ENCODE measurements at regions not wholly inside any gene's neighbourhood (a gene's known extent, or its start where the extent isn't known, plus 50 kb on each side); places are given as distances from the start of the nearest gene placed in this dataset.

DNA sequence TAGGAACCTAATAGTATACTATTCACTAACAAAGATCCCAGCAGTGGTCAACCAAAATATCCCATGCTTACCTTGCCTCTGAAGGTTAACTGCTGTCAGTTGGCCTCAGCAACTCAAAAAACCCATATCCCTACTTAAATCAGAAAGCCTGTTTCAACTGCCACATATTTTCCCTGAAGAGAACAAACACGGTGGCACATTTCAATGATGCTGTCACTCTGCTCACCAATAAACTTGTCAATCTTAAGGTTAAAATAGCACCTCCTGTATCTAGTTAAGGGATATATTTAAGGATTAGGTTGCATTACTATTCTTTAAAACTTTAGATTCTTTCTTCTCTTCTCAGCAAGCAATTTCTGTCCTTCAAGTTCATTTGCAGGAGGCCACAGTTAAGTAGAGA lies 986.9 kb downstream of the CDH18 start:
- in situ Hi-C loops (cut with MboI; ENCODE audit: low sequenced_read_pairs) (no loop called here), intact Hi-C loops (cut with micrococcal nuclease) (no loop called here), dilution Hi-C loops (cut with HindIII; ENCODE audit: low sequenced_read_pairs, unreplicated experiment) (no loop called here)
- no peak for TF ChIP-seq MAZ (IDR thresholded peaks at IDR 0.05; ENCODE audit: borderline replicate concordance, low read depth, low read length)
- no peak for TF ChIP-seq FOS (IDR thresholded peaks at IDR 0.05; ENCODE audit: low read depth, low read length)
- TF ChIP-seq, protein P1, sequence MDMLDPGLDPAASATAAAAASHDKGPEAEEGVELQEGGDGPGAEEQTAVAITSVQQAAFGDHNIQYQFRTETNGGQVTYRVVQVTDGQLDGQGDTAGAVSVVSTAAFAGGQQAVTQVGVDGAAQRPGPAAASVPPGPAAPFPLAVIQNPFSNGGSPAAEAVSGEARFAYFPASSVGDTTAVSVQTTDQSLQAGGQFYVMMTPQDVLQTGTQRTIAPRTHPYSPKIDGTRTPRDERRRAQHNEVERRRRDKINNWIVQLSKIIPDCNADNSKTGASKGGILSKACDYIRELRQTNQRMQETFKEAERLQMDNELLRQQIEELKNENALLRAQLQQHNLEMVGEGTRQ (IDR thresholded peaks at IDR 0.05; ENCODE audit: low read depth, low read length) = no peak
- TF ChIP-seq, protein P2, sequence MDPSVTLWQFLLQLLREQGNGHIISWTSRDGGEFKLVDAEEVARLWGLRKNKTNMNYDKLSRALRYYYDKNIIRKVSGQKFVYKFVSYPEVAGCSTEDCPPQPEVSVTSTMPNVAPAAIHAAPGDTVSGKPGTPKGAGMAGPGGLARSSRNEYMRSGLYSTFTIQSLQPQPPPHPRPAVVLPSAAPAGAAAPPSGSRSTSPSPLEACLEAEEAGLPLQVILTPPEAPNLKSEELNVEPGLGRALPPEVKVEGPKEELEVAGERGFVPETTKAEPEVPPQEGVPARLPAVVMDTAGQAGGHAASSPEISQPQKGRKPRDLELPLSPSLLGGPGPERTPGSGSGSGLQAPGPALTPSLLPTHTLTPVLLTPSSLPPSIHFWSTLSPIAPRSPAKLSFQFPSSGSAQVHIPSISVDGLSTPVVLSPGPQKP (IDR thresholded peaks at IDR 0.05; ENCODE audit: borderline replicate concordance, low read depth, low read length) = no peak
- no peak for TF ChIP-seq BHLHE40 (IDR thresholded peaks at IDR 0.05; ENCODE audit: low read depth, low read length)
- TF ChIP-seq RAD21 (IDR thresholded peaks at IDR 0.05; ENCODE audit: low read length) = no peak
- TF ChIP-seq SMC3 (IDR thresholded peaks at IDR 0.05; ENCODE audit: low read depth, low read length) = no peak
- TF ChIP-seq, protein P3, sequence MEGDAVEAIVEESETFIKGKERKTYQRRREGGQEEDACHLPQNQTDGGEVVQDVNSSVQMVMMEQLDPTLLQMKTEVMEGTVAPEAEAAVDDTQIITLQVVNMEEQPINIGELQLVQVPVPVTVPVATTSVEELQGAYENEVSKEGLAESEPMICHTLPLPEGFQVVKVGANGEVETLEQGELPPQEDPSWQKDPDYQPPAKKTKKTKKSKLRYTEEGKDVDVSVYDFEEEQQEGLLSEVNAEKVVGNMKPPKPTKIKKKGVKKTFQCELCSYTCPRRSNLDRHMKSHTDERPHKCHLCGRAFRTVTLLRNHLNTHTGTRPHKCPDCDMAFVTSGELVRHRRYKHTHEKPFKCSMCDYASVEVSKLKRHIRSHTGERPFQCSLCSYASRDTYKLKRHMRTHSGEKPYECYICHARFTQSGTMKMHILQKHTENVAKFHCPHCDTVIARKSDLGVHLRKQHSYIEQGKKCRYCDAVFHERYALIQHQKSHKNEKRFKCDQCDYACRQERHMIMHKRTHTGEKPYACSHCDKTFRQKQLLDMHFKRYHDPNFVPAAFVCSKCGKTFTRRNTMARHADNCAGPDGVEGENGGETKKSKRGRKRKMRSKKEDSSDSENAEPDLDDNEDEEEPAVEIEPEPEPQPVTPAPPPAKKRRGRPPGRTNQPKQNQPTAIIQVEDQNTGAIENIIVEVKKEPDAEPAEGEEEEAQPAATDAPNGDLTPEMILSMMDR (conservative IDR thresholded peaks at IDR 0.05; ENCODE audit: low read depth, low read length) = no peak
- TF ChIP-seq RCOR1 (IDR thresholded peaks at IDR 0.05; ENCODE audit: insufficient replicate concordance, low read length) = no peak
- TF ChIP-seq RFX5 (IDR thresholded peaks at IDR 0.05; ENCODE audit: low read depth, low read length) = no peak
- no peak for TF ChIP-seq CEBPB (IDR thresholded peaks at IDR 0.05; ENCODE audit: low read depth, low read length)
- TF ChIP-seq CHD1 (IDR thresholded peaks at IDR 0.05; ENCODE audit: low read depth, low read length) = no peak
- H2BK5ac ChIP-seq (ENCODE audit: low read depth, low read length, poor library complexity, severe bottlenecking) = no peak overlapping the region
- H3K36me3 ChIP-seq (ENCODE audit: control insufficient read depth, insufficient read depth, low read length) = no peaks in the 10 kb centered on the region
- no peaks in the 10 kb centered on the region for H3K9me1 ChIP-seq (ENCODE audit: insufficient read depth, low read length)
- H3K4ac ChIP-seq (ENCODE audit: low read depth, low read length) = no peak overlapping the region
- ATAC-seq (ENCODE audit: low read depth) (no peak), DNase-seq (no peak)
- no peak overlapping the region for H2AK5ac ChIP-seq (ENCODE audit: low read depth, low read length)
- H3K27ac ChIP-seq (ENCODE audit: insufficient read depth, low read length) = no peak overlapping the region
- no peak overlapping the region for H4K5ac ChIP-seq (ENCODE audit: low read depth, low read length)
- no peak overlapping the region for H3K23ac ChIP-seq (ENCODE audit: low read depth, low read length)
- no peak overlapping the region for H4K8ac ChIP-seq (ENCODE audit: low read depth in 2 of 2, low read length in 2 of 2)
- H3K4me2 ChIP-seq (ENCODE audit: low read depth, low read length) = no peak overlapping the region
- H3K18ac ChIP-seq (ENCODE audit: low read depth, low read length) = no peak overlapping the region
- no peaks in the 10 kb centered on the region for H4K20me1 ChIP-seq (ENCODE audit: insufficient read depth, low read length)
- no peak overlapping the region for H2BK15ac ChIP-seq (ENCODE audit: low read depth, low read length)
- POLR2A ChIA-PET (ENCODE audit: unreplicated experiment) = no interaction called here
- no peak overlapping the region for H3K9ac ChIP-seq (ENCODE audit: low read depth, low read length)
- no peak overlapping the region for H4K91ac ChIP-seq (ENCODE audit: insufficient read depth, low read depth, low read length)
- H3K4me3 ChIP-seq (ENCODE audit: insufficient read depth, low read depth, low read length) = no peak overlapping the region
- no peak overlapping the region for H2BK20ac ChIP-seq (ENCODE audit: low read depth, low read length)
- 0 out of 2 replicates have a peak, but pooled peaks cover 2% of the 10 kb centered on the region for H3K9me3 ChIP-seq (ENCODE audit: control insufficient read depth, insufficient read depth, low read length)
- no CpG with 5 or more reads among the region's 1 CpG for WGBS, 2 experiments (ENCODE audit: extremely low coverage in 2 of 2, insufficient read length in 1 of 2)
- H3K14ac ChIP-seq (replicated peaks; ENCODE audit: low read depth, low read length) = no peak overlapping the region
- H3K4me1 ChIP-seq (ENCODE audit: control insufficient read depth, insufficient read depth, low read length) = no peaks in the 10 kb centered on the region
- no TSS peak for BruUV-seq (replicated peaks)
- no peaks in the 10 kb centered on the region for H3K79me1 ChIP-seq (ENCODE audit: low read depth in 1 of 2, low read length in 2 of 2)
- CTCF ChIA-PET = no interaction called here
- H3K27me3 ChIP-seq (ENCODE audit: control insufficient read depth, insufficient read depth, low read length) = no peaks in the 10 kb centered on the region
- H2AFZ ChIP-seq (replicated peaks; ENCODE audit: low read length, poor library complexity) = no peak overlapping the region
- H2AK9ac ChIP-seq (replicated peaks; ENCODE audit: low read depth, low read length, poor library complexity) = no peak overlapping the region
- no peak overlapping the region for H3K56ac ChIP-seq (ENCODE audit: extremely low read depth, insufficient read depth, low read length)
- no peak overlapping the region for H2BK120ac ChIP-seq (ENCODE audit: low read depth, low read length)

Data from IMR-90 (cell line).